SK-N-SH (cell line): ENCODE measurements at regions not wholly inside any gene's neighbourhood (a gene's known extent, or its start where the extent isn't known, plus 50 kb on each side); places are given as distances from the start of the nearest gene placed in this dataset.

Experiments used
- CTCF ChIA-PET: fragments of 300-600, 350-600 bp; formaldehyde crosslinking; extraction: SDS; loops from one replicate; lab custom pipeline; 2021; lab: Yijun Ruan, JAX
- POLR2A ChIA-PET: fragments of 350-600 bp; sonication (Branson Sonifier 250); formaldehyde crosslinking; extraction: SDS; loops from one replicate; lab custom pipeline; 2020; ENCODE audit warnings: antibody characterized with exemption, inconsistent platforms; lab: Yijun Ruan, JAX
- DNase-seq: peaks from one replicate; pipeline ENCODE4 v3.0.0; 2012
- H2AFZ ChIP-seq: fragments of 200-600 bp; sonication (generic); 2 replicates; pipeline ENCODE4 v1.8.1; 2016; ENCODE audit warnings: antibody characterized with exemption, mild to moderate bottlenecking, low read depth
- H3F3A ChIP-seq: fragments of 200-600 bp; sonication (generic); replicated peaks from 2 replicates; pipeline ENCODE3; 2016; ENCODE audit warnings: antibody characterized with exemption, mild to moderate bottlenecking; ENCODE audit not compliant: insufficient read depth
- H3K27ac ChIP-seq, 2 experiments: fragments of 200-500 bp in 1 of 2; fragments of 200-600 bp in 1 of 2; sonication (Bioruptor generic) in 1 of 2; sonication (generic), shearing (Covaris generic) in 1 of 2; 2 replicates each; pipeline versions ENCODE4 v1.5.1 to v1.6.1; 2014 to 2016; ENCODE audit warnings: low read depth in 2 of 2, inconsistent platforms in 1 of 2, low read length in 1 of 2, mild to moderate bottlenecking in 1 of 2, mixed read lengths in 1 of 2
- H3K27me3 ChIP-seq: fragments of 200-600 bp; sonication (generic), shearing (Covaris generic); 2 replicates; pipeline ENCODE4 v1.6.1; 2016; ENCODE audit warnings: mixed run types; ENCODE audit not compliant: insufficient read depth
- H3K36me3 ChIP-seq, 2 experiments: fragments of 200-500 bp in 1 of 2; fragments of 200-600 bp in 1 of 2; sonication (Bioruptor generic) in 1 of 2; sonication (generic) in 1 of 2; replicated peaks in 1 of 2; 2 replicates each; pipeline versions ENCODE3 to v1.5.1; 2014 to 2016; ENCODE audit warnings: low read length in 1 of 2, mild to moderate bottlenecking in 1 of 2; ENCODE audit not compliant: insufficient read depth in 2 of 2, control insufficient read depth in 1 of 2
- H3K4me1 ChIP-seq, 2 experiments: fragments of 200-500 bp in 1 of 2; fragments of 200-600 bp in 1 of 2; sonication (Bioruptor generic) in 1 of 2; sonication (generic), shearing (Covaris generic) in 1 of 2; 2 replicates each; pipeline versions ENCODE4 v1.5.1 to v1.6.1; 2014 to 2016; ENCODE audit warnings: low read depth in 1 of 2, low read length in 1 of 2, mixed run types in 1 of 2; ENCODE audit not compliant: insufficient read depth in 2 of 2, control insufficient read depth in 1 of 2
- H3K4me2 ChIP-seq: fragments of 200-600 bp; sonication (generic), shearing (Covaris generic); 2 replicates; pipeline ENCODE4 v1.6.1; 2017; ENCODE audit warnings: mixed run types
- H3K4me3 ChIP-seq, 2 experiments: fragments of 200-500 bp in 1 of 2; fragments of 200-600 bp in 1 of 2; sonication (Bioruptor generic) in 1 of 2; sonication (generic), shearing (Covaris generic) in 1 of 2; 2 replicates each; pipeline versions ENCODE4 v1.5.1 to v1.8.1; 2014 to 2016; ENCODE audit warnings: low read depth in 2 of 2, inconsistent platforms in 1 of 2, low read length in 1 of 2, mild to moderate bottlenecking in 1 of 2, mixed read lengths in 1 of 2, moderate library complexity in 1 of 2
- H3K79me2 ChIP-seq: fragments of 200-600 bp; sonication (generic); 2 replicates; pipeline ENCODE4 v1.8.1; 2017; ENCODE audit warnings: mild to moderate bottlenecking; ENCODE audit not compliant: insufficient read depth
- H3K9ac ChIP-seq: fragments of 200-600 bp; sonication (generic); 2 replicates; pipeline ENCODE4 v1.6.1; 2017; ENCODE audit warnings: mixed run types
- H3K9me2 ChIP-seq: fragments of 200-600 bp; sonication (generic); 2 replicates; pipeline ENCODE4 v1.6.1; 2017; ENCODE audit warnings: mixed run types
- H3K9me3 ChIP-seq: fragments of 200-600 bp; sonication (generic); 2 replicates; pipeline ENCODE4 v1.6.1; 2017; ENCODE audit warnings: mixed run types, mild to moderate bottlenecking, moderate library complexity
- H4K20me1 ChIP-seq: fragments of 200-600 bp; sonication (generic); 2 replicates; pipeline ENCODE4 v1.6.1; 2017; ENCODE audit warnings: mild to moderate bottlenecking, mixed run types; ENCODE audit not compliant: insufficient read depth
- ELF1 ChIP-seq: IDR thresholded peaks from 2 replicates; pipeline ENCODE4 v1.4.0; 2012
- EZH2phosphoT487 ChIP-seq: fragments of 200-600 bp; sonication (generic); IDR thresholded peaks from 2 replicates; pipeline ENCODE4 v1.6.1; 2017; ENCODE audit warnings: low read depth, mixed run types, mild to moderate bottlenecking, antibody characterized with exemption, moderate library complexity, borderline replicate concordance
- FOXJ3 ChIP-seq: sonication (generic); formaldehyde crosslinking; IDR thresholded peaks from 2 replicates; pipeline ENCODE4 v1.5.1; 2020; ENCODE audit warnings: mild to moderate bottlenecking, missing genetic modification reagents
- GABPA ChIP-seq: IDR thresholded peaks from 2 replicates; pipeline ENCODE4 v1.4.0; 2012; ENCODE audit warnings: low read depth, mild to moderate bottlenecking
- GATA2 ChIP-seq: sonication (generic); formaldehyde crosslinking; IDR thresholded peaks from 2 replicates; pipeline ENCODE4 v1.5.0; 2020; ENCODE audit warnings: mild to moderate bottlenecking, missing genetic modification reagents
- IRF3 ChIP-seq: fragments of 150-350 bp; IDR thresholded peaks from 2 replicates; pipeline ENCODE4 v1.6.1; 2016; ENCODE audit warnings: mild to moderate bottlenecking, low read depth, low read length
- JUND ChIP-seq: IDR thresholded peaks from 2 replicates; pipeline ENCODE4 v1.4.0; 2012
- MEF2A ChIP-seq: IDR thresholded peaks from 2 replicates; pipeline ENCODE4 v1.4.0; 2012; ENCODE audit warnings: low read depth, borderline replicate concordance
- NFIC ChIP-seq: IDR thresholded peaks from 2 replicates; pipeline ENCODE4 v1.4.0; 2012; ENCODE audit warnings: borderline replicate concordance
- NRF1 ChIP-seq: IDR thresholded peaks from 2 replicates; pipeline ENCODE4 v1.6.1; 2012; ENCODE audit warnings: low read depth, mild to moderate bottlenecking, low read length
- PBX3 ChIP-seq: IDR thresholded peaks from 2 replicates; pipeline ENCODE4; 2012
- RAD21 ChIP-seq: IDR thresholded peaks from 2 replicates; pipeline ENCODE4 v1.6.1; 2012; ENCODE audit warnings: mild to moderate bottlenecking, low read length
- RCOR1 ChIP-seq: fragments of 150-350 bp; IDR thresholded peaks from 2 replicates; pipeline ENCODE4 v1.6.1; 2017; ENCODE audit warnings: antibody characterized with exemption, low read length
- REST ChIP-seq: IDR thresholded peaks from 2 replicates; pipeline ENCODE4 v1.6.1; 2012; ENCODE audit warnings: mild to moderate bottlenecking, low read depth, low read length, moderate library complexity
- RXRA ChIP-seq: IDR thresholded peaks from 2 replicates; pipeline ENCODE4 v1.4.0; 2012; ENCODE audit warnings: low read depth, mild to moderate bottlenecking, borderline replicate concordance
- TCF12 ChIP-seq: IDR thresholded peaks from 2 replicates; pipeline ENCODE4 v1.4.0; 2012
- TEAD4 ChIP-seq: IDR thresholded peaks from 2 replicates; pipeline ENCODE4 v1.4.0; 2012; ENCODE audit warnings: mild to moderate bottlenecking, borderline replicate concordance; ENCODE audit not compliant: insufficient read depth
- USF1 ChIP-seq: IDR thresholded peaks from 2 replicates; pipeline ENCODE4 v1.4.0; 2012; ENCODE audit warnings: low read depth, borderline replicate concordance
- YY1 ChIP-seq: IDR thresholded peaks from 2 replicates; pipeline ENCODE4 v1.4.0; 2012; ENCODE audit warnings: low read depth, mild to moderate bottlenecking
- ZBTB33 ChIP-seq: IDR thresholded peaks from 2 replicates; pipeline ENCODE4 v1.4.0; 2012; ENCODE audit warnings: low read depth, borderline replicate concordance
- WGBS: methylation state at CpG from one replicate; pipeline ENCODE4 v1.1.6; 2017; ENCODE audit warnings: low lambda C conversion rate; 5-methylcytosine and 5-hydroxymethylcytosine counted together

GRCh38 chr1:239619190-239619589, 232.8 kb downstream of the CHRM3 start:
- no peaks in the 10 kb centered on the region for H3K27me3 ChIP-seq
- DNase-seq: no peak
- H2AFZ ChIP-seq: no peak overlapping the region
- H3K9me3 ChIP-seq: no peaks in the 10 kb centered on the region
- no peaks in the 10 kb centered on the region for H3K9me2 ChIP-seq
- no peak overlapping the region for H3K4me3 ChIP-seq
- H3K4me2 ChIP-seq: no peak overlapping the region
- H3K79me2 ChIP-seq: no peaks in the 10 kb centered on the region
- 74% methylated on average over 3 of the region's 3 CpGs for WGBS
- ChIA-PET POLR2A (no interaction called here), CTCF (interaction anchor here (1.1 kb wide), 1 partner anchor 14 kb away, joined by 5 read pairs; no protein-coding TSS in a partner anchor)
- no peak for TF ChIP-seq GATA2 (CRISPR knock-in tag)
- no peak for TF ChIP-seq USF1
- TF ChIP-seq NRF1: no peak
- no peak for TF ChIP-seq YY1
- H3K9ac ChIP-seq: no peak overlapping the region
- no peaks in the 10 kb centered on the region for H4K20me1 ChIP-seq
- H3K36me3 ChIP-seq: no peaks in the 10 kb centered on the region
- no peak overlapping the region; a peak in 1 of 4 replicates for H3K27ac ChIP-seq
- peaks cover 0 to 16% of the 10 kb centered on the region in 2 experiments; a peak in 2 of 4 replicates for H3K4me1 ChIP-seq
- H3F3A ChIP-seq: no peaks in the 10 kb centered on the region

GRCh38 chr1:239630767-239631166, 244.4 kb downstream of the CHRM3 start:
- 36% methylated on average over 3 of the region's 3 CpGs for WGBS
- no peak overlapping the region for H3K27ac ChIP-seq
- no peak for DNase-seq
- H3K4me2 ChIP-seq: no peak overlapping the region
- no peaks in the 10 kb centered on the region for H3F3A ChIP-seq
- H3K36me3 ChIP-seq: no peaks in the 10 kb centered on the region
- H3K9me3 ChIP-seq: no peaks in the 10 kb centered on the region
- POLR2A ChIA-PET: no interaction called here
- CTCF ChIA-PET: no interaction called here
- no peak overlapping the region for H3K4me3 ChIP-seq
- H3K9me2 ChIP-seq: no peaks in the 10 kb centered on the region
- no peaks in the 10 kb centered on the region for H4K20me1 ChIP-seq
- H3K79me2 ChIP-seq: no peaks in the 10 kb centered on the region
- H3K27me3 ChIP-seq: no peaks in the 10 kb centered on the region
- H2AFZ ChIP-seq: no peak overlapping the region
- H3K4me1 ChIP-seq: peaks cover 0 to 2% of the 10 kb centered on the region in 2 experiments; a peak in 1 of 4 replicates
- H3K9ac ChIP-seq: no peak overlapping the region
- TF ChIP-seq MEF2A (no peak), NFIC (no peak), ELF1 (no peak), JUND (no peak), RXRA (no peak), TCF12 (no peak), TEAD4 (no peak), IRF3 (no peak), YY1 (no peak), REST (no peak), FOXJ3 (CRISPR knock-in tag) (no peak), RCOR1 (no peak), GATA2 (CRISPR knock-in tag) (no peak), USF1 (no peak), RAD21 (no peak), EZH2phosphoT487 (no peak), PBX3 (no peak), ZBTB33 (no peak), GABPA (no peak)
